Fibroblast of skin of scalp (primary cell): ENCODE measurements at regions not wholly inside any gene's neighbourhood (a gene's known extent, or its start where the extent isn't known, plus 50 kb on each side); places are given as distances from the start of the nearest gene placed in this dataset.
"Not testable (repeated sequence)": the region's sequence is repeated elsewhere in the genome, so short reads cannot be mapped to it uniquely, and the experiment has no call there.

Source experiments
- DNase-seq: peaks from one replicate; pipeline ENCODE4 v3.0.0-alpha.2; 2013

DNA sequence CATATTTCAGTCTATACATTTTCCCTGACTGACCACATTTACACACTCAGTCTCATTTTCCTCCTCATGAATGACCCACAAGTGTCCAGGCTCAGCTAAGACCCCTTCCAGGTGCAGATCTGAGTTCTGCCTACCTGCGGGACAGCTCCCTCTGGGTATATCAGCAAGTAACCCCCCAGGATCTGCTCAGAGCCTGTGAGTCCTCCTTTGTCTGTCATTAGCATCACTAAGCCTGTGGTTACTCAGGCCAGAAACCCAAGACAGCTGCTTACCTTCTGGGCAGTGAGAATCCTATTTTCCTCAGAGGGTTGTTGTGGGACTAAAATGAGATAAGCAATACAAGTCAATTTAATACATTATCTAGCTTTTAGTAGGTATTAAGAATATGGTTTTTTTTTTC lies 487.6 kb upstream of the BOD1L1 start:
- no peak for DNase-seq

DNA sequence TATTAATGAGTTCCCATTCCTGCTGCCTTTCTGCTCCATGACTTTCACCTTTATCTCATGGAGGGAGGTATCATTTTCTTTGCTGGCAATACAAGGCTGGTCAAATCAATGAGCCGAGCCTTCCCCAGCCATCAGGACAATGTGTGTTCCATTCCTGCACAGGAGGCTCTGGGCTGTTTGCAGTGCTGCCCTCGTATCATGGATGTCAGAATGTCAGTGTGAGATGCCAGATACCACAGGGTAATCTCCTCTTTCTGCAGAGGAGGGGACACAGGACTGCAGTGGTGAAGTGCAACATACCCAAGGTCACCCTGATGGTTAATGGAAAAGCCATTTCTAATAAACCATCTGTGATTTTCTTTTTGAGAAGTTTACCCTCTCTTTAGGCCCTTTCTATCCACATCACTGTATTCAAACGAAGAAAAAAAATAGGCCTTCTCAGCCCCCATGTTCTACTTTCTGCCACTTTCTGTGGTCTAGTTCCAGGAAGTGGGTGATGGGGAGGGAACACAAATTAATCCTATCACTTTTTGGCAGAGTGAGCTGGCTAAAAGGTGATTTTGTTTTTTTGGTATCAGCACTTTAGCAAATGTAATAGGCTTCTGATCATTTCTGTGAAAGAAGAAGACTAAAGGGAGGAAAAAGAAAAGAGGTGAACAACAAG lies 490.2 kb upstream of the BOD1L1 start:
- no peak for DNase-seq

DNA sequence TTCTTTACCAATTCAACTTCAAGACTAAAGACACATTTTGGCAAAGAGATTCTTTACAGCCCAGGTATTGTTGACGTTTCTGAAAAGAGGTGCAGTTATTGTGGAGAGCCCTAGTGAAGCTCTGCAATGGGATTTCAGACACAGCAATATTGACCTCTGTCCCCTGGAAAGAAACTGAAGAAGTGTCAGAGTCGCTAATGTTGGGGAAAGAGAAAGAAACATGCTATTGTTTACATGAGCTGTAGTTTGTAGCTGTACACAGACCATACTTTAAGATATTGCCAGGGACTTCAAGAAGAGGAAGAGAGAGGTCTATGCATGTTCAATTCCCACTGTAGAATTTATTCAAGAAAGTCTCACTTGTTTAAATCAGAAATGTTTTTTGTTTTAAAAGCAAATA lies 497.3 kb upstream of the BOD1L1 start:
- no peak for DNase-seq

DNA sequence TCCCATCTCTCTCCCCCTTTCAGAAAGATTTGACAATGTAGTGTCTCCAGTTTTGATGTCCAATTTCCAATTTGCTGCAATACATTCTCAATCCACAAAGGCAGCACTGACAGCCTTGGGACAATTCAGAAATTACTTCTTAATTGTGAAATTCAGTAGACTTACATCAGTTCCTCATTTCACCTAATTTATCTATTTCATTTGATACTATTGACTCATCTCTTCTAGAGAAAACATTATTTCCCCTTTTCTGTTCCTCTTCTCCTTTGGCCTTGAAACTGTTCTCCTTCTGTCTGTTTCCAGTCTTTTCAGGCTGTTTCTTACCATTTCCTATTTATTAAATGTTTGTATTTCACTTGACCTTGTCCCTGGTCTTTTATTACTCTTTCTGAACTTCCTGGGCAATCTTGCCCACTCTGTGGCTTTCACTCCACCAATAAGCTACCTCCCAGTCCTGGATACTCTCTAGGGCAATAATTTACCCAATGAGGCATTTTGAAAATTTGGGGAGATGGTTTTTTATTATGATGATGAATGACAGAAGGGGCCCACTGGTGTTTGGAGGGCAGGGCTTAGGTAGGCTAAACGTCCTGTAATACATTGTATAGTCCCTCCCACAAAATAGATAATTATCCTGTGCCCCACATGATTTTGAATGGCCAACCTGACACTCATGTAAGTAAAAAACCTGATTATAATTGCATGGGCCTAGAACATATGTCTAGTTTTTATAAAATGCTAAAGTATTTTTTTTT lies 498.0 kb upstream of the BOD1L1 start:
- no peak for DNase-seq

DNA sequence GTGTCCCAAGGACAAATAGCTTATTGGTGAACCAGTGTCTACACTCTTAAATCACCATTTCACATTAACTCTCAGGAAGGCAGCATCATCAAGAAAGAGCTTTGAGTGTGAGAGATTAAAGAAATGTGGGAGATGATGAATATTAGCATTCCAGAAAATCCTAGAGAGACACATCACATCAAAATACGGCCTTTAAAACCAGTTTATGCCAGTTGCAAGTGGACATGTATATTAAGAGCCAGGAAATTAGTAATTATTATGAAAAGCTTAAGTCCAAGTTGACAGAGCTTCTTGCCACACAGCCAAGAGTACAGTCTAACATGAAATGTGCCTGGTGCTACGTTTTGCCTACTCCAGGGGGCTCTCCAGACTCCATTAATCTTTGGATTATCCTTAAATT lies 503.0 kb upstream of the BOD1L1 start:
- peak; percentile 67 for DNase-seq

DNA sequence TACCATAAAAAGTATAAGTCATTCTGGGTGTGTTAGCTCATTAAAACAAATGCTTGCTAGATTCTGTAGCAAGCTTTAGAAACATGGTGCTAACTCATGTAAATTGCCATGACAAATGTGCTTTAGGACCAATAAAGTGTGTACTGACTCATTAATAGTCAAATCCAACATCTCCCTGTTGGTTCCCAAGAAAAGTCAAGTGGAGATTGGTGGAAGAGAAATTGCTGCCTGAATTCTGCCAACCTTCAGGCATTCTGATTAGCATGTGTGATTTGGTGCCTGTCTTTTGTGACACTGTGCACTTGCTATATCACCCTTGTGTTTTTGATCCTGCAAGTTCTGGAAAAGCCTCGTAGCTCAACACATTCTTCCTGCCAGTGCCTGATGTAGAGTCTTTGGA lies 503.8 kb upstream of the BOD1L1 start:
- DNase-seq = no peak

DNA sequence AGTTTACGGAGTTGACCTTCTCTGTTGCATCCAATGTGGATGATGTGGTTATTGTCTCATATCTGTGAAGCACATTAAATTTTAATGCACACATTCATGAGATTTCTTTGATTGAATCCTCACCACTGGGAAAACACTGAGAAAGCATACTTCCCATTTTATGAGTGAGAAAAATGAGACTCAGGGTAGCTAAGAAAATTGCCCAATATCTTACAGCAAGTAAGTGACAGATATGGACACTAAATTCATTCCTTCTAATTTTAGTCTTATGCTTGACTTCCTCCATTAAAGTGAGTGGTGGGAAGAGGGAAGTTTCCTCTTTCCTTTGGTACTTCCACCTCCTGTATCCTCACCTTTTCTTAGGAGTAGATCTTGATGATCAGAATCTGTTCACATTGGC lies 504.8 kb upstream of the BOD1L1 start:
- DNase-seq = no peak

DNA sequence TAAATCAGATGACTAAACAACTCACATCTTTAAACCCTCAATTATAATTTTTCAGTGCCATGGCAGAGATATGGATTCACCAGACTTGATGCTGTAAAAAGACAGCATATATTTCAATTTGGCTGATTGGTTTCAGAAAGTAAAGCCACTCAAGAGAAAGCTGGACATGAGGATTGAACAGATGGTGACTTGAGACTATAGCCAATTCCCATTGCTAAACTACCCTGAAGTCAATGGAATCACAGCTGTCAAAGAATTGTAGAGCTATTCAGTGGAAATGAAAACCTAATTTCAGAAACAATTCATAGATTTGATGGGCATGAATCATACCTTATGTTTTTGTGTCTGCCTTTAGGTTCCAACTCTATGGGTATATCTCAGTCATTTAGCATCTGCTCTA lies 510.6 kb upstream of the BOD1L1 start:
- DNase-seq = no peak

DNA sequence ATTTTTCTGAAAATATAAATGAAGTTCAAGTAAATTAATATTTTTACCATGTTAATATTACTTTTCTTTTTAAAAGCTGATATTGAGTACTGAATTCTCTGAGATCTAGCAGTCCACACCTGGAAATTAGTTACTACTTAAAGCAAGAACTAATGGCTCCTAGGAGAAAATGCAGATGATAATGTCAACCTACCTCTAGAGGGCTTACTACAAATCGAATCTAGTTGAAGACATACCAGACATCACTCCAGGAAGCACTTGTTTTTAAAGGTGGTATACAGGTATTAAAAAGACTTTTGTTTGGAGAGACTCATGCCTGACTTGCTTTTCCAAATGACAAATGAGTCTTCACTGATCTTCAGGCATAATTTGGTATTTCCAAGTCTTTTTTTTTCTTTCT lies 516.4 kb upstream of the BOD1L1 start:
- DNase-seq = no peak

DNA sequence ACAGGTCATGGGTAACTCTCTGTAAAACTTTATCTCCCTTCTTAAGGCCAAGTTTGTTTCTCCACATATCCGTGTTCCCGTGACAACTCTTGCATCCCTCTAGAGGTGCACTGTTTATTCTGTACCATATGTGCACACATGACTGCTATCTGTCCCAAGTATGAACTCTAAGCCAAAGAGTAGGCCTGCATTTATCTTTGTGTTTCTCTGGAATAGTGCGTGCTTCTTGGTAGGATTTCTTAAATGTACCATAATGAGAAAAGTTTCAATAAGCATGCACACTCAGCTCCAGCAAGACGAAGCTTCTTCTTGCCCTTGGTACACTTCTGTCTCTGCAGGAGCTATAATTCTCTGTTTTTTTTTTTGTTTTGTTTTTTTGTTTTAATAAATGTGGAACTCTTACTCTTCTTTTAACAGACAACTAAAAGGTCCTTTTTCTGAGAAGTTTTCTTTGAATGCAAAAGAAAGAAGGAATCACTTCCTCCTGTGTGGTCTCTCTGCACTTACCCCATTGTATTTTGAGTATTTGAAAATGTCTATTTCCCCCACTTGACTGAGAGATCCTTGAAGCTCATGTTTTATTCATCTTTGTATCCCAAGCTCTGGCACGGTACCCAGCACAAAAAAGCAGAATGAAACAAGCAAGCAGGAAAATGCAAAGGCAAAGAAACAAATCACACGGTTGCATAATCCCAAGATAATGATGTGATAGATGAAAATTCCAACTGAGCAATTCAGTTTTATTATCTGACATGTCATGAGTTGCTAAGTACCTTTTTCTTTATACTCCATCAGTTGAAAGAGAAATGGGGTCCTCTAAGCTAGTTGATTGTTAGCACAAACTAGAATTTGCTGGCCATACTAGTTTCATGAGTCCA lies 521.9 kb upstream of the BOD1L1 start:
- no peak for DNase-seq

DNA sequence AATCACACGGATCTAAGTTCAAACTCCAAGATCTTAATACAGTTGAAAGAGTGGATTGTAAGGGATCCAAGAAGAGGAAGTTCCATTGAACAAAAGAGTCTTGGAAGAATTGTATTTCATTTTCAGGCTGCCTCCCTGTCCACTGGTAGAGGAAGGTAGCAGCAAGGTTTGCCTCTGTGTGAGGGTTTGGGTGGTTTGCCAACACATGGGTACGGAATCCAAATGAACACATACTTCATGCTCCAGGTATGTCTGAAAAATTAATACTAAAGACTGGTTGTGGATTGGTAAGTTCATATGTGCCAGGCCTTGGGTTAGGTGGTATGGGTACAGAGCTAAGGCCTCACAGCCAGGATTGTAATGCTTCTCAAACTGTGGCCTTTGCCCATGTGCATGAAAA lies 523.6 kb upstream of the BOD1L1 start:
- DNase-seq = peak; percentile 27

DNA sequence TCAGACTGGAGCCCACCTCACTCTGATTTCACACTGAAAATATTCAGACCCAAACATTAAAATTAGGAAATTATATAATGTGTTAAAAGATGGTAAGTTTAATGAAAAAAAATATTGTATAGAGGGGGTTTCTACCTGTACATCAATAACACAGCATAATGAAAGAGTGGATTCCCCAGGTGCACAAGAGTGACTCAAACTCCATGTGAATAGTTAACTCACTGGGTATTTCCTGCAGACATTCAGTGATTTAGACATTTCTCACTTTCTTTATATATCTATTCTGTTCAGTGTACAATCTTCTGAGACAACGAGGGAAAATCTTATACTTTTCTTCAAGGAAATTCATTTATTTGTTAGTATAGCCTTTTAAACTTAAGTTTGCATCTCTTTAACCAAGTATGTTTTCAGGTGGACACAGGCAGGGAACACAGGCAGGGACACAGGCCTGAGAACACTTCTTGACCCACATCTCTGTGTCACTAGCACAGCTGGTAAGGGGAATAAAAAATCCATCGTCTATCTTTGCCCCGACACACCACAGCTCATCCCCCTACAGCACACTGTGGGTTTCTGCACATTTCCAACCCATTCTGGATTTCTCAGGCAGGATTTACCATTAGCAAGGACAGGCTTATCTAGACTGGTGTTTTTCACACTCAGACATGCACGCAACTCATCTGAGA lies 525.5 kb upstream of the BOD1L1 start:
- no peak for DNase-seq

DNA sequence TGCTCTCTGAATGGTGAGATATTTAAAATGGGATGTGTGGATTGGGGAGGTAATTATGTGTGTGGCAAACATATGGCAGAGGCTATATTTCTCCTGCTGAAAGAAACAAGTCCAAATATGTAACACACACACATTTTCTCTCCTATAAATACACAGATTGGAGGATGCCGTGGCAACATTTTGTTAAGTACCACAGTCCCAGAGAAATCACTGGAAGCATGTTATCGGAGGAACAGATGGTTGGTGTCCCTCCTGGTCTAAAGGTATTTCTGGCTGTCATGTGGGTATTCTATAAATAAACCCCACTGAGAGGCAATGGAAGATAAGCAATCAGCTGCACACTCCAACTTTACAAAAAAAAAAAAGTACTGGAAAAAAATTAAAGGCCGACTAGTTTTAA lies 528.3 kb upstream of the BOD1L1 start:
- no peak for DNase-seq

DNA sequence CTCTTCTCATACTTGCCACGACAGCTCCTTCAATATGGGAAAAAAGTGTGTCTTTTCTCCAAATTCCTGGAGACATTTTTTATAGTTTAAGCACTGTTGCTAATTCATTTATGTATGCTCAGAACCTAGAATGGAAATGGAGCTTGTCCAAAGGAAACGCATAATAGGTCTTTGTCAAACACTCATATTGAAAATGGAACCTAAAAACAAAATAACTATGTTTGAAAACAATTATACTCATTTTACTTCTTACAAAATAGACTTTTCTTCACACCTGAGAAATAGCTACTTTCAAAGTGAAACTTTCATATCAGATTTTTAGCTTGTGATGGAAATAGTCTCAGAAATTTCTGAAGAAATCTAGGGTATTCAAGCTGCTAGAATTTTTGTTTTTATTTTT lies 529.7 kb upstream of the BOD1L1 start:
- DNase-seq = no peak

DNA sequence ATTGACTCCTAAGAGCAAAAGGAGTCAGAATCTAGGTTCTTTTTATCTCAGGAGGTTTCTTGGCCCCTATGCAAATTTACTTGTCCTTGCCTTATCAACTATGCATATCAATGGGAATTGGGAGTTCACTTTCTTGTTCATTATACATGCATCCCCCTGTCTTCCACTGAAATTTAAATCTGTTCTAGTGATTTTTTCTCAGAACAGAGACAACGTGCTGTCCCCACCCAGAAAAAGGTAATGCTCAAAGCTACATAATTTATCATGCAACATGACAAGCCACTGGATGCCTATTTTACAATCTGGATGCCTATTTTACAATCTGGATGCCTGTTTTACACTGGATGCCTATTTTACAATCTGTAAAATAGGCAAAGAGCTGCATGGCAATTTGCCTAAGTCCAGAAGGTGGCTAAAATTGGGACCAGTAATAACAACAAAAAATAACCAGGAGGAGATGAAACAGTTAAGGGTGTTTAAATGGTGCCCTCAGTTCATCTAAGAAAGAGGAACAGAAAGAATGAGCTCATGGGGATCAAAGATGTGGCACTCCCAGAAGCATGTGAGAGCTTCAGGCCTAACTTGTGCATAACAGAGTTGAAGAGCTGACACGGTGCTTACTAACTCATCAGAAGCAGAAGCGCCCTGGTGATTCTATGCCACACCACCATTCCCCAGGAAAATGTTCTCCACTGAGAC lies 537.8 kb upstream of the BOD1L1 start:
- DNase-seq = no peak

DNA sequence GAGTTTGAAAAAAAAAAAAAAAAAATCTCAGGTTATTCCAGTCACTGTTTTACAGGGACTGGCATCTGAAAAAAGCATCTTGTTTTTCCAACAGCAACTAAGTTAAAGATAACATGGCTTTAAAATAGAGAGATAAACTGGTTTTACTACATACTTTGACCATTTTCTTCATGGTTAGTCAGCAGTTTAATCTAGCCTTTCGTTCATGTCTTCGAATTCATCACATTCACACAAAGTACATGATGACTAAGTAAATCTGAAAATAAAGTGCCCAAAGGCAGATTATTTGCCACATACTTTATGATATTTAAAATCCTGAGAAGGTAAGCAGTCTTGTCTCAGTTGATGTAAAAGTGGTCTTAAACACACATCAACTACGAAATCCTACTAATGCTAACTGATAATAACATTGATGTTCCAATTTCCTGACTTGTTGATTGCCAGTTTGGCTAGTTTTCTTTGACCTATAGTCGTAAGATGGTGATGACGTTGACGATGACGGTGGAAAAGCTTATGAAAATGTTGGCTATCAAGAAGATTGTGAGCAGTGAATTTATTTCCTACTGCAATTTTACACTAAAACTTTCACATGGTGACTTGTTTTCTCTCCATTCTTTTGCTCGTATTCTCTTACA lies 540.5 kb upstream of the BOD1L1 start:
- DNase-seq = peak; percentile 12

DNA sequence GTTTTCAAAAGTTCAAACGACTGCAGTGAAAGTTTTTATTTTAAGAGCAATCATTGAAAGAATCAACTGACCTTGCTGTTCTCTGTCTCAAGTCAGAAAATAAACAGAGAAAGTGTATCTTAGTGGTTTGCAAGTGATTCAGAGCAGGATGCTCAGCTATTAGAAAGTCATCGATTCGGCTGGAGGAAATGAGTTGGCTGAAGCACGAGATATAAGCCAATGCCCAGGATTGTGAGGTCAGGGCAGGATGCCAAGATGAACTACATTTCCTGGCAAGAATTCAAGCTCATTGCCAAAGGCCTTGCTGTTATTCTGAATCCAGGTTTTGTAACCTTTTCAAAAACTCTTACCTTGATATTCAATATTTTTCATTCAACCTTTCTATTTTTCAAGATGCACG lies 541.4 kb upstream of the BOD1L1 start:
- DNase-seq = peak; percentile 82

DNA sequence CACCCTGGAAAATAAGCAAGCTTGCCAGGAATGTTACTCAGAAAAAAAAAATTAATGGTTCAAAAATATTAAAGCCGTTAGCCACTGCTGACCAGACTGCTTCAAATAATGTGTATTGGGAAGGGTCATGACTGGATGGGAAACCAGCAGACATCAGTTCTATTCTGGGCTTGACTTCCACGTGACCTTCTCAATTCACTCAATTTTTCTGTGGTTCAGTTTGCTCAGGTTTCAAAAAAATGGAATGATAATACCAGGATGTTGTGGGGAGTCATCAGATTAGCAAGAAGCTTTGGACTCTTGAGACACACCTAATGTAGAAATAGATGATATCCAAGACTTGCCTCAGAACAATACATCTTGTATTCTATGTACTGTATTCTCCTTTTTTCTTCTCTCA lies 541.9 kb upstream of the BOD1L1 start:
- no peak for DNase-seq

DNA sequence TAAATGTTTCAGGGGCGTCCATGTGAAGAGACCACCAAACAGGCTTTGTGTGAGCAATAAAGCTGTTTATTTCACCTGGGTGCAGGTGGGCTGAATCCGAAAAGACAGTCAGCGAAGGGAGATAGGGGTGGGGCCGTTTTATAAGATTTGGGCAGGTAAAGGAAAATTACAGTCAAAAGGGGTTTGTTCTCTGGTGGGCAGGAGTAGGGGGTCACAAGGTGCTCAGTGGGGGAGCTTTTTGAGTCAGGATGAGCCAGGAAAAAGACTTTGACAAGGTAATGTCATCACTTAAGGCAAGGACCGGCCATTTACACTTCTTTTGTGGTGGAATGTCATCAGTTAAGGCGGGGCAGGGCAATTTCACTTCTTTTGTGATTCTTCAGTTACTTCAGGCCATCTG lies 542.4 kb upstream of the BOD1L1 start:
- DNase-seq = not testable (repeated sequence)

DNA sequence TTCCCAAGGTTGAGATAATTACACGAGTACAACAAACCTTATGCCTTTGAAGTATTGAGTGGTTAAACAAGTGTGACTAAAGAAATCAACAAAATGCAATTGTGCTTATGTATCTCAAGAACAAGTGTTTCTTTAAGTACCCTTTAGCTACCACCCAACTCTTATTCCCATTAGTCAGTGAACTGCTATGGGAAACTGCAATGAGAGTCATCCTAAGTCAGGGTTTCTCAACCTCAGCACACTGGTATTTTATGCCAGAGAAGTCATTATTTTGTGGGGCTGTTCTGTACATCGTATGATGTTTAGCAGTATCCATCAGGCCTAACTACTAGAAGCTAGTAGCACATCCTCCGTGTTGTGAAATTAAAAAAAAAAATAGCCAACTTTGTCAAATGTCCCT lies 549.1 kb upstream of the BOD1L1 start:
- DNase-seq = no peak

DNA sequence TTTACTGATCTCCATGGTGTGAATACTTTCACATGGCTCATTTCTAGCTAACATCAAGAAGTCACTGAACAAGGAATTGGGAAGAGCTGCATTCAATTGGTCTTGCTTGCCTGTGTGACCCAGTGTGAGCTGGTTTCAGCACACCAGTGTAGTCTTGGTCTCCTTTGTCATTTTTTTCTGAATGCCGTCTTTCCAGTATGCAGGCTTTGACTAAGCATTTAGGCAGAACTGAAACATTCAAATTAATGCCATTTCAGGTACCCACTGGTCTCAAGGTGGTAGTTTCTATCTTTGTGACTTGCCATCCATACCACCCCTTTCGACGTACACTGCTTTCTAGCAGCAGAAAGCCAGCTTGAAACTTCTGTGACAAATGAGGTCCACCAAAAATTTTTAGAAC lies 550.5 kb upstream of the BOD1L1 start:
- no peak for DNase-seq

DNA sequence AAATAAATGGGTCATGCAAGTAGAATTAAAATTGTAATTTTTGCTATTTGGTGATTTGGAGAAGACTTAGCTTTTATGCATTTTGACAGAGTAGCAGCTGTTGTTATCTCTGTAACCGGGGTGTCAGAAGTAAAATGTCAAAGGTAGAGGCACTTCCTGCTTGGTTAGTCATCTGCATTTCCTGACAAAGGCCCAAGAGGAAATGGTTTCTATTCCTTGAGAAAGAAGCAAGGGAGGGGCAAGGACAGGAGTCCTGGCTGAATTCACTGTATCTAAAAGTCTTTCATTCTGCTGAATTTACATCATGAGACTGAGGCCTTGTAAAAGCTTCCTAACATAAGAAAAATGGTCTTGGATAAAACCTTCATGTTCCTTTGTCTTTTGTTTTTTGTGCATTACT lies 550.9 kb upstream of the BOD1L1 start:
- no peak for DNase-seq
